ENCODE measurements at regions not wholly inside any gene's neighbourhood (a gene's known extent, or its start where the extent isn't known, plus 50 kb on each side); places are given as distances from the start of the nearest gene placed in this dataset.
A peak's percentile ranks its signal among the peaks of the same experiment; 100 is the strongest.
"Not testable (repeated sequence)": the region's sequence is repeated elsewhere in the genome, so short reads cannot be mapped to it uniquely, and the experiment has no call there.

DNA sequence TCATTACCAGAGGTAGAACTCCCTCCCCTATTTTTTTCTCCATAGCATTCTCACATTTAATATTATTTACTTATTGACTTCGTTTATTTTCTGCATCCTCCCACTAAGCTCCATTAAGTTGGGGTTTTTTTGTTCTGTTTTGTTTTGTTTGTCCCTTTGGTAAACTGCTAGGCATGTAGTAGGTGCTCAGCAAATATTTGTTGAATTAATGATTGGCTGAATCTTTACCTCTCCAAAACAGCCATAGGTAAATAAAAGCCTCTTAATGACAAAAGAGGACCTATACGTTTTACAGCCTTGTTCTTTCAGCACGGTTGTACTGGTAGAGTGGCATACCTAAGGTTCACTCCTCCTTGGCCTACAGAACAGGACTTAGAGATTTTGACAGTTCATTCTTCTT lies 52.0 kb downstream of the PRORP start:
- no peak for FAIRE-seq

DNA sequence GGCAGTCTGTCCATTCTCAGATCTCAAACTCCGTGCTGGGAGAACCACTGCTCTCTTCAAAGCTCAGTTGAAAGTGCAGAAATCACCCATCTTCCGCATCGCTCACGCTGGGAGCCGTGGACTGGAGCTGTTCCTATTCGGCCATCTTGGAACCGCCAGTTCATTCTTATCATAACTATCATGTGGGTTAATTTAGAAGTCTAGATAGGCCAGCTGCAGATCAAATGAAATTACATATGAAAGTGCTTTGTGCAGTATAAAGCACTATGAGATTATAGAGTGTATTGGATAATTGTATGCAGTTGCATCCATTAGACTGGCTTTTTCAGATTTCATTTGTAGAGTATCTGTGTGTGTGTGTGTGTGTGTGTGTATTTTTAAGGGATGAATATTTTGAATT lies 57.8 kb downstream of the PRORP start:
- FAIRE-seq = no peak

DNA sequence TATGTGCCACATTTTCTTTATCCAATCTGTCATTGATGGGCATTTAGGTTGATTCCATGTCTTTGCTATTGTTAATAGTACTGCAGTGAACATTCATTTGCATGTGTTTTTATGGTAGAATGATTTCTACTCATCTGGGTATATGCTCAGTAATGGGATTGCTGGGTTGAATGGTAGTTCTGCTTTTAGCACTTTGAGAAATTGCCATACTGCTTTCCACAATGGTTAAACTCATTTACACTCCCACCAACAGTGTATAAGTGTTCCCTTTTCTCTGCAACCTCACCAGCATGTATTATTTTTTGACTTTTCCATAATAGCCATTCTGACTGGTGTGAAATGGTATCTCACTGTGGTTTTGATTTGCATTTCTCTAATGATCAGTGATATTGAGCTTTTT lies 62.5 kb downstream of the PRORP start:
- not testable (repeated sequence) for FAIRE-seq

DNA sequence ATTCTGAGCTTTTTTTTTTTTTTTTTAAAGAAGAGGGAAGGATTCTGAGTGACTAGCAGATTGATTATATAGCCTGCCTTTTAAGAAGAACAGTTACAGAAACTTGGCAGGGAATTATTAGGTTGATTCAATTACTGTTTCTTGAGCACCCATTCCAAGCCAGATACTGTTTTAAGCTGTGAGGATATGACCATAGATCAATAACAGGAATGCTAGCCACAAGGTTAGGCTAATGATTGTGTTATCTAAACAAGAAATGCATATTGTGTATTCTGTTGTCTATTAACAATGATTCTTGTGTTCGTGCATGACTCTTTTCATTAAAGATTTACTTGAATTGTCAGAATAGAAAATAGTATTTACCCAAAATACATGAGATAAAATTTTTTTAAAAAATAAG lies 67.1 kb downstream of the PRORP start:
- no peak for FAIRE-seq

DNA sequence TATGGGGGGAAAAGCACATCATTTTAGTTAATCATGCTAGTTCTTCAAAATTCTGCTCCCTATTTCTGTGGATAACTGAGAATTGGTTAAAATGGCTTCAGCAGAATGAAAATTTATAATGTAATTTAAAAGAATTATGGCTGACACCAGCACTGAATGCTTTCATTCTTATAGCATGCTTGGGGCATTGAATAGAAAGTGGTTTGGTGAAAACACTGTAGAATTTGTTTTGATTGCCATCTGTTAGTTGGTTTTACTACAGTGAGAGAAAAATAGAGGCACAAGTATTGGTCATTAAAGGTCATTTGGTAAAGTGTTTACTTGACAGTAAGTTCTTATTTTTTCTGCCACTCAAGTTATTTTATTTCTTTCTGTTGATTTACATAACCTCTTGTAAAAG lies 70.8 kb downstream of the PRORP start:
- FAIRE-seq = no peak

DNA sequence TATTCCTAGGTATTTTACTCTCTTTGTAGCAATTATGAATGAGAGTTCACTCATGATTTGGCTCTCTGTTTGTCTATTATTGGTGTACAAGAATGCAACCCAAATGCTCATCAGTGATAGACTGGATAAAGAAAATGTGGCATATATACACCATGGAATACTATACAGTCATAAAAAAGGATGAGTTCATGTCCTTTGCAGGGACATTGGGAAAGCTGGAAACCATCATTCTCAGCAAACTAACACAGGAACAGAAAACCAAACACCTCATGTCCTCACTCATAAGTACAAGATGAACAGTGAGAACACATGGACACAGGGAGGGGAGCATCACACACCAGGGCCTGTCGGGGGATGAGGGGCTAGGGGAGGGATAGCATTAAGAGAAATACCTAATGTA lies 71.8 kb downstream of the PRORP start:
- FAIRE-seq = not testable (repeated sequence)

DNA sequence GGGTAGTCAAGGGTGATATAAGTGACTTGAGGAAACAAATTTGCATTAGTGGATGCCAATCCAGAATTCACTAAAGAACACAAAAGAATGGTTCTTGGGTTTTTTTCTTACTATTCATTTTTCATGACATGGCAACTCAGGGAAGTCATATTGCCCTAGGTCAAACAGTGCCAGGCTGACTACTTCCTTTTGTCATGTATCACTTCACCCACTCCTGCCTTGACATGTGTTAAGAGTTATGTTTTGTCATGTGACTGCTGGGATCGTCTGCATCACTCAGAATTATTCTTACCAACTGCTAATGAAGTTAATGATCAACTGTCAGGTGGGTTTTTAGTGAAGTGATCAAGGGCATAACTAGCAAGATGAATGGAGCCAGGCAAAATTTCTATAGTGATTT lies 74.2 kb downstream of the PRORP start:
- FAIRE-seq = no peak

DNA sequence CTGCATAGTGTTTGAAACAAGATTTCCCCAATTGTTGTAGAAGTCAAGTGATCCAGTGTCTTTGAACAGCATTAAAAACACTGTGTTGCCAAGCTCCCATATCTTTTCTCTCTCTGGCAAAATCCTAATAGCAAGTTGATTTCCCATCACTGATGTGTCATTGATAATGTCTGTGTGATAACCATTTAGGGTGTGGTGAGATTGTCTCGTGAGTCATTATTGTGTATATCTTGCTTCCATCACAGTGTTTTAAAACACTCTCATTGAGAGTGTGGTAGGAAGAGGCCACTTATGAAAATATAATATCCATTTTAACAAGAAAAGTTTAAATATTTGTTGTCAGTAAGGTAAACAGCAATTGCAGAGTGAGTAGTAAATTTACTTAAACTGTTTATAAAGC lies 74.7 kb downstream of the PRORP start:
- FAIRE-seq = no peak

DNA sequence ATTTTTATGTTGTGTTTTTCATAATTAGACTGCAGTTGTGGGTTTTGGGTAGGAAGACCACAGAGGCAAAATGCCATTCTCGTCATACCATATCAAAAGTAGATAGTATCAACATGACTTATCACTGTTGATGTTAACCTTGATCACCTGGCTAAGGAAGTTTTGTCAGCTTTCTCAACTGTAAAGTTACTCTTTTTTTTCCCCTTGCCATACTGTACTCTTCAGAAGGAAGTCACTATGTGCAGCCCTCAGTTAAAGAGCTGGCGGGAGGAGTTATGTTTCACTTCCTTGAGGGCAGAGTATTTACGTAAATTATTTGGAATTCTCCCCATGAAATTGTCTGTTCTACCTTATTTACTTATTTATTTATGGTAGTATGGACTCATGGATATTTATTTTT lies 78.7 kb downstream of the PRORP start:
- FAIRE-seq = no peak

DNA sequence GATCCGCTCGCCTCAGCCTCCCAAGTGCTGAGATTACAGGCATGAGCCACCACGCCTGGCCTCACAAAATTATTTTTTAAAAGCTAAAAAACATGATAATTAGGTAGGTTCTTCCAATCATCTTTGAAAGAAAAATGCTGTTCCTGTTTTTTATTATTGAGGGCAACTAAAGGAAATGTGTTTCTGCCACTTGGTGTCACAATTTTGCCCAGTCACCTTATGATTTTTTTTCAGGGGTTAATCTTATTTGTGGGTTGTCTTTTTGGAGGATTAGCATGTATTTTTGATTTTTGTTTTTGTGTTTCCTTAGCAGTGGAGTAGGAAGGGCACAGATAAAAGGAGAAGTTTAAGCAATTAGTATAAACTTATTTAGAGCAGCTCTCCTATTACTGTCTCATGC lies 79.8 kb downstream of the PRORP start:
- FAIRE-seq = no peak

DNA sequence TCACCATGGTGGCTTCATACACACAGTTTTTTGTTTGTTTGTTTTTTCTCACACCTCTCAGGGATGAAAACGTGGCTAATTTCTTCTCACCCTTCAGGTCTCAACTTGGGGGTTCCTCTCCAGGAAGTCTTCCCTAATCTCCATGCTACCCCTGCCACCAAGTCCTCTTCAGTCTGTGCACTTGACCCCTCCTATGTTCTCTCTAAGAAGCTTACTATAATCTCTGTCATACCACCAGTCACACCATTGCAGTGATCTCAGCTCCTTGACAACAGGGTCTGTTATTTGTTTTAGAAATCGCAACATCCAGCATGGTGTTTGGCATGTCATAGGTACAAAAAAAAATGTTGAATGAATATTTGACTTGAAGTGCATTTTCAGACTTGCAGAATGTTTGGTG lies 83.4 kb downstream of the PRORP start:
- no peak for FAIRE-seq

DNA sequence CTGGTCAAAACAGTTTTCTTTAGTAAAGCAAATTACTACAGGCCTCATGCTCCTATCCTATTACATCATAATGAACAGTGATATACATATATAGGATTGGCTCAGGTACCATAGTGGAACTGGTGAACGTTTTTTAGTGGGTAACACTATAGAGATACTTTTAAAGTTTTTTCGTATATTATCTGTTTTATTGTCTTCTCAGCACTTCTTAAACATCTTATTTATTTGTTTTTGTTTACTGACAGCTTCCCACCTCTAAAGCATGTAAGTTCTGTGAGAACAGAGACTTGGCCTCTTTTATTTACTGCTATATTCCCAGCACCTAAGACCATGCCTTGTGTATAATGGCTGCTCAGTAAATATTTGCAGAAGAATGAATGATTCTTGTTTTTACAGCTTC lies 81.1 kb upstream of the PSMA6 start:
- FAIRE-seq = no peak

DNA sequence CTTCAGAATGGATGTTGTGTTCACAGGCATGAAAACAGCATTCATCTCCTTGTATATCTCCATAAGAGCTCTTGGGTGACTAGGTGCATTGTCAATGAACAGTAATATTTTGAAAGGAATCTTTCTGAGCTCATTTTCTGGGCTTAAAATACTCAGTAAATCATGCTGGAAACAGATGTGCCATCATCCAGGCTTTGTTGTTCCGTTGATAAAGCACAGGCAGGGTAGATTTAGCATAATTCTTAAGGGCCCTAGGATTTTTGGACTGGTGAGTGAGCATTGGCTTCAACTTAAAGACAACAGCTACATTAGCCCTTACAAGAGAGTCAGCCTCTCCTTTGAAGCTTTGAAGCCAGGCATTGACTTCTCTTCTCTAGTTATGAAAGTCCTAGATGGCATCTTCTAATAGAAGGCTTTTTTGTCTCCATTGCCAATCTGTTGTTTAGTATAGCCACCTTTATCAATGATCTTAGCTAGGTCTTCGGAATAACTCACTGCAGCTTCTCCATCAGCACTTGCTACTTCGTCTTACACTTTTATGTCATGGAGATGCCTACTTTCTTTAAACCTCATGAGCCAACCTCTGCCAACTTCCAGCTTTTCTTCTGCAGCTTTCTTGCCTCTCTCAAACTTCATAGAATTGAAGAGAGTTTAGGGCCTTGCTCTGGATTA lies 79.6 kb upstream of the PSMA6 start:
- no peak for FAIRE-seq

DNA sequence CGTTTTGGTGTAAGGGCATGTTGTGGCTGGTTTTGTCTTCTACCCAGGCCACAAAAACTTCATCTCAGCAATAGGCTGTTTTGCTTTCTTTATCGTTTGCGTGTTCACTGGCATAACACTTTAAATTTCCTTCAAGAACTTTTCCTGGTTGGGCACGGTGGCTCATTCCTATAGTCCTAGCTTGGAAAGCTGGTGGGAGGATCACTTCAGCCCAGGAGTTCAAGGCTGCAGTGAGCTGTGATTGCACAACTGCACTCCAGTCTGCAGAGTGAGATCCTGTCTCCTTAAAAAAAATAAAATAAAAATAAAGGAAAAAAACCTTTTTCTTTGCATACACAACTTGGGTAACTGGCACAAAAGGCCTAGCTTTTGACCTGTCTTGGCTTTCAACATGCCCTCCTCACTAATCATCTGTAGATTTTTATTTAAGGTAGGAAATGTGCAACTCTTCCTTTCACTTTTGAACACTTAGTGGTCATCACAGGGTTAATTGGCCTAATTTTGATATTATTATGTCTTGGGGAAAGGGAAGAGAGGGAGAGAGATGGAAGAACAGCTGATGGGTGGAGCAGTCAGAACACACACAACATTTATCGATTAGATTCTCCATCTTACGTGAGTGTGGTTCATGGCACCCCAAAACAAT lies 78.9 kb upstream of the PSMA6 start:
- FAIRE-seq = no peak

DNA sequence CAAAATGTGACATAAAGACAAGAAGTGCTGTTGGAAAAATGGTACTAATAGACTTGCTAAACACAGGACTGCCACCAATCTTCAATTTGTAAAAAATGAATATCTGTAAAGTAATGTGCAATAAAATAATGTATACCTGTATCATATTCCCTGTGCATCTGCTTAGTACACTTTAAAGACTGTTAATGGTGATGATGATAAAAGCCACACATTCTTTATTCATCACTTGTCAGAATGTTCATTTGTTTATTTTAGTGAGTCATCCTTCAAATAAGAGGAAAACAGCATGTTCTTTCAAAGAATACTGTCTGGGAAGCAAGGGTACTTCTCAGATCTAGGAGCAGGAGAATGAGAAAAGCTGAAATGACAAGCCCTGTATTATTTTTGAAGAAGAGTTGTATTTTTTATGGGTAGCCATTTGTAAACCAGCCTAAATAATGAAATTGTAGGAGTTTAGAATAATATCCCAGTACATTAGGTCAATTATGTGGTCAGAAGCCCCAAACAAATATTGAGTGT lies 78.3 kb upstream of the PSMA6 start:
- FAIRE-seq = no peak

DNA sequence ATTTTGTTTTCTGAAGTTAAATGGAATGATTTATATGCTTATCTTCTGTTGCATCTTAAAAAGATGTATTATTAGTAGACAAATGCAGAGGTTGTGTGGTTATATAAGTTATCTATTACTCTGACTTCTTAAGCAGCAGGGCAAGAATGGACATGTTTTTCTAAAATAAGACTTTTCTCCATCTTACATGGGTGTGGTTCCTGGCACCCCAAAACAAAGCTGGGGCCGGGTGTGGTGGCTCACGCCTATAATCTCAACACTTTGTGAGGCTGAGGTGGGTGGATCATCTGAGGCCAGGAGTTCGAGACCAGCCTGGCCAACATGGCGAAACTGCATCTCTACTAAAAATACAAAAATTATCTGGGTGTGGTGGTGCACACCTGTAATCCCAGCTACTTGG lies 77.8 kb upstream of the PSMA6 start:
- FAIRE-seq = not testable (repeated sequence)

DNA sequence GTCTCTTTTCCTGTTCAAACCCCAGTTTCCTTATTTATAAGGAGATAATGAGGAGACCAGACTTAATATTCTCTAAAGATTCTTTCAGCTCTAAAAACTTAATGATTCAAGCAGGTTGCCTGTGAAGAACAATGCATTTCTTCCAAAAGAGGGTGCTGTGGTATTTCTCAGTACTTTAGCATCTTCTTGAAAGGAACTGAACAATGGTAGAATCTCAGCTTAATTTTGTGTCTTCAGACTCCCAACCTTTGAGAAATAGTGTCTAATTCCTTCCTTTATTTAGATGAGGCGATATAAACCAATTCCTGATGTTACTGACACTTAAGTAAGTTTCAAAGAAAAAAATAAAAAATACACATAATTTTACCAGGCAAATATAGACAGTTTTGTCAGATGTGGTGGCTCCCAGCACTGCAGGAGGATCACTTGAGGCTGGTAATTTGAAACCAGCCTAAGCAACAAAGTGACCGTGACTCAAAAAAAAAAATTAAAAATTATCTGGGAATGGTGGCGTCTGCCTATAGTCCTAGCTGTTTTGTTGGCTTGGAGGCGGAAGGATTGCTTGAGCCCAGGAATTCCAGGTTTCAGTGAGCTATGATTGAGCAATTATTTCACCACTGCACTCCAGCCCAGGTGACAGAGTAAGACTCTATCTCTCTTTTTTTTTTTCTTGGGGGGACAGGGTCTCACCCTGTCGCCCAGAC lies 76.9 kb upstream of the PSMA6 start:
- peak; percentile 71 for FAIRE-seq

DNA sequence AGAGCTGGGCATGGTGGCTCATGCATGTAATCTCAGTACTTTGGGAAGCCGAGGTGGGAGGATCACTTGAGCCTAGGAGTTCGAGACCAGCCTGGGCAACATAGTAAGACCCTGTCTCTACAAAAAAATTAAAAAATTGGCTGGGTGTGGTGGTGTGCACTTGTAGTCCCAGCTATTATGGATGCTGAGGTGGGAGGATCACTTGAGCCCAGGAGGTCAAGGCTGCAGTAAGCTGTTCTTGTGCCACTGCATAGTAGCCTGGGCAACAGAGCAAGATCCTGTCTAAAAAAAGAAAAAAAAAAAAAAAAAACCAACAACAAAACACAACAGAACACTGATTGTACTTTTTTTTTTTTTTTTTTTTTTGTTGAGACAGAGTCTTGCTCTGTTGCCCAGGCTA lies 74.0 kb upstream of the PSMA6 start:
- FAIRE-seq = not testable (repeated sequence)

DNA sequence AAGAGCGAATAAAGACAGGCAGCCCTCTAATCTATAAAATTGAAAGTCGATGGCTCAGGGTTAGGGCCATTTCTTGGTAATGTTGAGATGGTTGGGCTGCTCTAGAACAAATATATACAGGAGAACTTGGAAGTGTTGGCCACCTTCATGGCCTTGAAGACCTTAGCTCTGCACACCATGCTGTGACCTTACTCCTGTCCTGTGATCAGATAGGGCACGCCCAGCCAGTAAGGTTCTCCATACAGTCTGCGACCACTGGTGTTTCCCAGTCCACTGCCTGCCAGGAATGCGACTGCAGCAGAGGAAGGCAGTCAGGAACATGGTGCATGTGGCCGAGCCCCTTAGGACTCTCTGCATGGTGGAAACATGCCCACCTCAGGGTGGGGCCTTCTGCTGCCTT lies 73.2 kb upstream of the PSMA6 start:
- no peak for FAIRE-seq

DNA sequence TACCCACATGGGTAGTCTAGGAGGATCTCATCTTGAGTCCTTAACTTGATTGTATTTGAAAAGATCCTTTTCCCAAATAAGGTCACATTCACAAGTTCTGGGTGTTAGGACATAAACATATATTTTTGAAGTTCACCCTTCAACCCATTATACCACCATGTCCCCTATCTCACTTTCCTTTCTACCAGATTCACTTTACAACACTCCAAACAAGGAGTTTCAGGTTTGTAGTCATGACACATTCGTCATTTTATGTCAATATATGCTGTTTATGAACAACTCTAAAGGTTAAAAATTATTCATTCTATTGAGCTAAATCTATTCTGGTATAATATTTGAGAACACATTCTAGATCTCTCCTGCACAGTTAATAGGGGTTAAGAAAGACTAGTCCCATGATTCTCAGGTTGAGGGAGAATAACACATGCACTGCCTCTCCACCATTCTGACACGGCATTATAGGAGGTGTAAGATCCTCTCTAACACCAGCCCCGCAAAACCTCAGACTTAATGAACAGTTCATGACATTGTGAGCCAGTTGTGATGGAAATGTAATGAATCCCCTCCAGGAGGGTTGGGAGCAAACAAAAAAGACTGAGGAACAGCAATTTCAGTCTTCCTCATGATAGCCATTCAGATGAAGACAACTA lies 72.0 kb upstream of the PSMA6 start:
- no peak for FAIRE-seq

DNA sequence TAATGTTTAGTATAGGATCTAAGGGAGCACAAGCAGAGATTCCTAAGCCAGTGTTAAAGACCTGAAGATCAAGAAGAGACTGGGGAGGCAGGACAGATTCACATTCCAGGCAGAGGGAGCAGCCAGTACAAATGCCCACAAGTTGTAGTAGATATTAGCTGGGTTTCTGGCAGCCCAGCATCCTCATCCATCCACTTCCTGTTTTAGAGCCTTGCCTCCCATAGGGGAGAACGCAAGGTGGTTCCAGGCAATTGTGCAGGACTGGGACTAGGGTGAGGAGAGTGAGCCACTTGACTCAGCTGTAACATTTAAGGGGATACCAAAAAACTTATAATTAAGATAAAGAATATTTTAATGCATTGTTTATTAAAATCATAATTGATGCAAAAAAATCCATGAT lies 71.3 kb upstream of the PSMA6 start:
- no peak for FAIRE-seq

DNA sequence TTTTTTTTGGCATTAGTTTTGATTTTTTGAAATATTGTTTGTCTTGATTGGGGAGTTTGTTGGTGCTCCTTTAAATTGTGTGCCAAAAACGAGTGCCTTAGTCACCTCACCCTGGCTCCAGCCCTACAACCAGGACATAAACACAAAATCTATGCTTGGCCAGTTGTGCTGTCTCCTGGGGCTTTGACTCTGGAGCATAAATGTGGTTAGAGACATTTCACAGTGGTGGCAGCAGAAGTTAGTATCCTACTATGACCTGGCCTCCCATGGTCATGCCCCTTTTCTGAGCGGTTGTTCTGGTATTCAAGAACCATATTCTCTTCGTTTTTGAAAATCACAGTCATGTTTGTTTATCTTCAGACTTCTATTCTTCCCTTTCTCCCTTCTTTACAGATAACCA lies 70.7 kb upstream of the PSMA6 start:
- no peak for FAIRE-seq

DNA sequence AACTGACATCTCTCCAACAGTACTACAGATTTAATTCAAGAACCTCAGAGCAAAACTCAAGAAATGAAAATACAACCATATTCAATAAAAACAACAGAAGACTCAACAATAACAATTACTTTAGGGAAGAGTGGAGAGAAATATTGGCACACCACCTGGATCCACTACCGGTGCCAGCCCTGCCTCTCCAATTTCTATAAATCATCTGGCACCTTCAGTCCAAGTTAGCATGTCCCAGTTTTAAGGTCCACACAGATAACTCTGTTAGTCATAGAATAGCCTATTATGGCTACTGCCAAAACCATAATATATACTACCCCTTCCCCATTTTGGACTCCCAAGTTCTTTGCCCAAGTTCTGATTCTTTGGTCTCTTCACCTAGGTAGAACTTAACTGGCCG lies 69.9 kb upstream of the PSMA6 start:
- no peak for FAIRE-seq

All from TTC549 (cell line).